Ishikawa (cell line): ENCODE measurements at regions not wholly inside any gene's neighbourhood (a gene's known extent, or its start where the extent isn't known, plus 50 kb on each side); places are given as distances from the start of the nearest gene placed in this dataset.

Experiments used
- CEBPB ChIP-seq: IDR thresholded peaks from 2 replicates; pipeline ENCODE4 v1.6.1; 2012
- CREB1 ChIP-seq: IDR thresholded peaks from 2 replicates; pipeline ENCODE4 v1.6.1; 2012; ENCODE audit warnings: low read depth
- EGR1 ChIP-seq: IDR thresholded peaks from 2 replicates; pipeline ENCODE4 v1.6.1; 2012
- EP300 ChIP-seq: IDR thresholded peaks from 2 replicates; pipeline ENCODE4 v1.6.1; 2012; ENCODE audit warnings: borderline replicate concordance
- FOXM1 ChIP-seq: IDR thresholded peaks from 2 replicates; pipeline ENCODE4 v1.6.1; 2012; ENCODE audit warnings: low read depth, borderline replicate concordance
- NFIC ChIP-seq: IDR thresholded peaks from 2 replicates; pipeline ENCODE4 v1.6.1; 2012
- RAD21 ChIP-seq: IDR thresholded peaks from 2 replicates; pipeline ENCODE4 v1.6.1; 2012; ENCODE audit warnings: low read depth
- TAF1 ChIP-seq: IDR thresholded peaks from 2 replicates; pipeline ENCODE4 v1.6.1; 2012; ENCODE audit warnings: low read depth, mild to moderate bottlenecking
- TCF12 ChIP-seq: IDR thresholded peaks from 2 replicates; pipeline ENCODE4 v1.6.1; 2012; ENCODE audit warnings: low read depth
- YY1 ChIP-seq: IDR thresholded peaks from 2 replicates; pipeline ENCODE4 v1.6.1; 2012; ENCODE audit warnings: low read depth
- TF ChIP-seq, protein P1 (sequence below): IDR thresholded peaks from 2 replicates; pipeline ENCODE4 v1.6.1; 2012
- TF ChIP-seq, protein P2 (sequence below): IDR thresholded peaks from 2 replicates; pipeline ENCODE4 v1.6.1; 2012

DNA sequence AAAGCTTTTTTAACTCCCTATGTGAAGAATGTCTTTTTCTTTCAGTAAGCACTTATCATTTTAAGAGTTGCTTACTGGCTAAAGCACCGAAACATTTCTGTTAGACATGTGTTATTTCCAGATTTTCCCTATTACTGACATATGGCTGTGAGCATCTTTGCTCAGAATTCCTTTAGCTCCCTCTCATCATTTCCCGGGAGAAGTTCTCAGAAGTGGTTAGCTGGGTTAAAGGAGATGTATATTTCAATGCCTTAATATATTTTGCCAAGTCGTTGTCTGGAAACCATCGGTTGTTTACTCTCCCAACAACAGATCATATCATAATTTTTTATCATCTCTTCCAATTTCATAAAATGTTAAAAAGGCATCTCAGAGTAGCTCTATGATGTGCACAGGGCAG is 396.5 kb downstream of the OCA2 start:
- no peak for TF ChIP-seq RAD21
- TF ChIP-seq FOXM1, result no peak
- TF ChIP-seq, protein P1, sequence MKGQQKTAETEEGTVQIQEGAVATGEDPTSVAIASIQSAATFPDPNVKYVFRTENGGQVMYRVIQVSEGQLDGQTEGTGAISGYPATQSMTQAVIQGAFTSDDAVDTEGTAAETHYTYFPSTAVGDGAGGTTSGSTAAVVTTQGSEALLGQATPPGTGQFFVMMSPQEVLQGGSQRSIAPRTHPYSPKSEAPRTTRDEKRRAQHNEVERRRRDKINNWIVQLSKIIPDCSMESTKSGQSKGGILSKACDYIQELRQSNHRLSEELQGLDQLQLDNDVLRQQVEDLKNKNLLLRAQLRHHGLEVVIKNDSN, result no peak
- TF ChIP-seq, protein P2, sequence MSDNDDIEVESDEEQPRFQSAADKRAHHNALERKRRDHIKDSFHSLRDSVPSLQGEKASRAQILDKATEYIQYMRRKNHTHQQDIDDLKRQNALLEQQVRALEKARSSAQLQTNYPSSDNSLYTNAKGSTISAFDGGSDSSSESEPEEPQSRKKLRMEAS, result no peak
- no peak for TF ChIP-seq CEBPB
- no peak for TF ChIP-seq YY1
- TF ChIP-seq EP300, result no peak
- TF ChIP-seq TCF12, result no peak
- TF ChIP-seq NFIC, result no peak
- no peak for TF ChIP-seq CREB1
- no peak for TF ChIP-seq EGR1
- TF ChIP-seq TAF1, result no peak
